Naive B cell (primary cell): ENCODE measurements at regions not wholly inside any gene's neighbourhood (a gene's known extent, or its start where the extent isn't known, plus 50 kb on each side); places are given as distances from the start of the nearest gene placed in this dataset.
"Not testable (repeated sequence)": the region's sequence is repeated elsewhere in the genome, so short reads cannot be mapped to it uniquely, and the experiment has no call there.

ENCODE experiments used
- ATAC-seq, 2 donors: fragments of 150-1000 bp; cut with Tn5 transposase; 2 replicates each; pipeline ENCODE4 v1.10.0; 2021; ENCODE audit warnings: low read depth in 2 of 2, mild to moderate bottlenecking in 2 of 2, moderate library complexity in 2 of 2
- DNase-seq: peaks from one replicate; pipeline ENCODE4 v3.0.0; 2022
- H3K27ac Mint-ChIP-seq, 6 donors: one replicate each; pipeline ENCODE4 v1.8.0; 2020 to 2022; ENCODE audit warnings: mild to moderate bottlenecking in 6 of 6, mixed read lengths in 6 of 6, moderate library complexity in 5 of 6, inconsistent platforms in 2 of 6
- H3K27me3 Mint-ChIP-seq, 3 donors: one replicate each; pipeline ENCODE4 v1.8.0; 2021 to 2022; ENCODE audit warnings: mixed read lengths in 3 of 3, mild to moderate bottlenecking in 1 of 3
- H3K36me3 Mint-ChIP-seq, 2 donors: one replicate each; pipeline ENCODE4 v1.8.0; 2020 to 2022; ENCODE audit warnings: mixed read lengths in 2 of 2, inconsistent platforms in 1 of 2, mild to moderate bottlenecking in 1 of 2
- H3K4me1 Mint-ChIP-seq, 3 donors: one replicate each; pipeline ENCODE4 v1.8.0; 2020 to 2022; ENCODE audit warnings: mixed read lengths in 3 of 3, inconsistent platforms in 1 of 3, mild to moderate bottlenecking in 1 of 3, moderate library complexity in 1 of 3
- H3K4me3 Mint-ChIP-seq, 8 donors: one replicate each; pipeline ENCODE4 v1.8.0; 2020 to 2022; ENCODE audit warnings: mild to moderate bottlenecking in 8 of 8, mixed read lengths in 8 of 8, moderate library complexity in 8 of 8, inconsistent platforms in 2 of 8
- H3K9me3 Mint-ChIP-seq, 7 donors: one replicate each; pipeline ENCODE4 v1.8.0; 2020 to 2022; ENCODE audit warnings: mixed read lengths in 7 of 7, mild to moderate bottlenecking in 5 of 7, inconsistent platforms in 2 of 7, moderate library complexity in 1 of 7

GRCh38 chr7:35853194-35853593 lies 52.3 kb downstream of the SEPTIN7 start:
- DNase-seq, H3K9me3 Mint-ChIP-seq, H3K4me3 Mint-ChIP-seq, H3K36me3 Mint-ChIP-seq, H3K27me3 Mint-ChIP-seq, ATAC-seq: not testable (repeated sequence)
- Mint-ChIP-seq H3K27ac (peak overlapping the region in 4 of 6 donors; percentile 1 to 59 (median 30)), H3K4me1 (peaks cover 30 to 75% (median 49%) of the 10 kb centered on the region in 3 donors)

- peaks cover 0 to 7% (median 4%) of the 10 kb centered on the region in 7 donors for H3K9me3 Mint-ChIP-seq
- DNase-seq, result no peak
- H3K36me3 Mint-ChIP-seq, result peaks cover 8 to 9% of the 10 kb centered on the region in 2 donors
- H3K4me3 Mint-ChIP-seq, result no peak overlapping the region
- H3K27me3 Mint-ChIP-seq, result no peaks in the 10 kb centered on the region
- peak overlapping the region in 1 of 6 donors; percentile 27 for H3K27ac Mint-ChIP-seq
- no peak for ATAC-seq
- H3K4me1 Mint-ChIP-seq, result peaks cover 32 to 74% (median 45%) of the 10 kb centered on the region in 3 donors
These were observed 53.5 kb downstream of the SEPTIN7 start for GRCh38 chr7:35854311-35854710.

- Mint-ChIP-seq H3K36me3 (peaks cover 8 to 9% of the 10 kb centered on the region in 2 donors), H3K9me3 (peaks cover 0 to 7% (median 4%) of the 10 kb centered on the region in 7 donors), H3K4me1 (peaks cover 35 to 77% (median 48%) of the 10 kb centered on the region in 3 donors), H3K27me3 (no peaks in the 10 kb centered on the region), H3K27ac (no peak overlapping the region), H3K4me3 (no peak overlapping the region)
- no peak for DNase-seq
- ATAC-seq, result no peak
These were observed 55.3 kb downstream of the SEPTIN7 start for GRCh38 chr7:35856175-35856574.

GRCh38 chr7:35860664-35861063 lies 59.8 kb downstream of the SEPTIN7 start:
- H3K36me3 Mint-ChIP-seq, result peaks cover 8 to 13% of the 10 kb centered on the region in 2 donors
- H3K4me3 Mint-ChIP-seq, result peak overlapping the region in 1 of 8 donors; percentile 35
- peak overlapping the region in 3 of 6 donors; percentile 26 to 62 (median 44) for H3K27ac Mint-ChIP-seq
- peaks cover 0 to 7% (median 4%) of the 10 kb centered on the region in 7 donors for H3K9me3 Mint-ChIP-seq
- no peaks in the 10 kb centered on the region for H3K27me3 Mint-ChIP-seq
- peaks cover 30 to 55% (median 45%) of the 10 kb centered on the region in 3 donors for H3K4me1 Mint-ChIP-seq
- ATAC-seq (no peak), DNase-seq (no peak)

GRCh38 chr7:35865287-35865686 lies 64.4 kb downstream of the SEPTIN7 start:
- H3K36me3 Mint-ChIP-seq, result peaks cover 0 to 13% of the 10 kb centered on the region in 2 donors
- ATAC-seq (no peak), DNase-seq (no peak)
- no peak overlapping the region for H3K4me3 Mint-ChIP-seq
- peak overlapping the region in 2 of 6 donors; percentile 6 to 67 for H3K27ac Mint-ChIP-seq
- H3K4me1 Mint-ChIP-seq, result peaks cover 32 to 52% (median 41%) of the 10 kb centered on the region in 3 donors
- no peaks in the 10 kb centered on the region for H3K27me3 Mint-ChIP-seq
- H3K9me3 Mint-ChIP-seq, result peaks cover 0 to 2% (median 0%) of the 10 kb centered on the region in 7 donors

- peaks cover 29 to 48% (median 36%) of the 10 kb centered on the region in 3 donors for H3K4me1 Mint-ChIP-seq
- no peak for DNase-seq
- peaks cover 0 to 2% (median 0%) of the 10 kb centered on the region in 7 donors for H3K9me3 Mint-ChIP-seq
- peaks cover 0 to 16% of the 10 kb centered on the region in 2 donors for H3K36me3 Mint-ChIP-seq
- ATAC-seq, result no peak
- no peak overlapping the region for H3K4me3 Mint-ChIP-seq
- no peaks in the 10 kb centered on the region for H3K27me3 Mint-ChIP-seq
- H3K27ac Mint-ChIP-seq, result peak overlapping the region in 5 of 6 donors; percentile 7 to 68 (median 26)
These were observed 65.3 kb downstream of the SEPTIN7 start for GRCh38 chr7:35866186-35866585.

- H3K27me3 Mint-ChIP-seq, H3K9me3 Mint-ChIP-seq: not testable (repeated sequence)
- DNase-seq, result peak; percentile 11
- Mint-ChIP-seq H3K4me1 (peaks cover 25 to 52% (median 32%) of the 10 kb centered on the region in 3 donors), H3K36me3 (peaks cover 5 to 14% of the 10 kb centered on the region in 2 donors), H3K27ac (peak overlapping the region; percentile 39 to 90 (median 79)), H3K4me3 (peak overlapping the region in 5 of 8 donors; percentile 5 to 79 (median 47))
- peak; percentile 67 to 71 for ATAC-seq
These were observed 68.3 kb downstream of the SEPTIN7 start for GRCh38 chr7:35869117-35869516.

- ATAC-seq, result no peak
- no peak for DNase-seq
- Mint-ChIP-seq H3K27me3 (no peaks in the 10 kb centered on the region), H3K4me1 (peaks cover 28 to 52% (median 31%) of the 10 kb centered on the region in 3 donors), H3K4me3 (no peak overlapping the region), H3K9me3 (peaks cover 0 to 2% (median 0%) of the 10 kb centered on the region in 7 donors), H3K36me3 (peaks cover 12% of the 10 kb centered on the region in 2 donors), H3K27ac (peak overlapping the region in 4 of 6 donors; percentile 17 to 70 (median 32))
These were observed 69.0 kb downstream of the SEPTIN7 start for GRCh38 chr7:35869810-35870209.

- DNase-seq (no peak), ATAC-seq (no peak)
- Mint-ChIP-seq H3K27me3 (no peaks in the 10 kb centered on the region), H3K27ac (peak overlapping the region in 1 of 6 donors; percentile 16), H3K9me3 (peaks cover 0 to 2% (median 0%) of the 10 kb centered on the region in 7 donors), H3K4me3 (no peak overlapping the region), H3K4me1 (peaks cover 28 to 36% (median 34%) of the 10 kb centered on the region in 3 donors), H3K36me3 (peaks cover 5 to 12% of the 10 kb centered on the region in 2 donors)
These were observed 71.0 kb downstream of the SEPTIN7 start for GRCh38 chr7:35871856-35872255.

- no peak overlapping the region for H3K4me3 Mint-ChIP-seq
- ATAC-seq (no peak), DNase-seq (no peak)
- peaks cover 12 to 27% of the 10 kb centered on the region in 2 donors for H3K36me3 Mint-ChIP-seq
- H3K9me3 Mint-ChIP-seq, result no peaks in the 10 kb centered on the region
- H3K27me3 Mint-ChIP-seq, result no peaks in the 10 kb centered on the region
- H3K27ac Mint-ChIP-seq, result peak overlapping the region in 2 of 6 donors; percentile 30 to 32
- peaks cover 16 to 24% (median 21%) of the 10 kb centered on the region in 3 donors for H3K4me1 Mint-ChIP-seq
These were observed 74.0 kb downstream of the SEPTIN7 start for GRCh38 chr7:35874886-35875285.

- no peak overlapping the region for H3K4me3 Mint-ChIP-seq
- H3K9me3 Mint-ChIP-seq, result no peaks in the 10 kb centered on the region
- peaks cover 10 to 27% of the 10 kb centered on the region in 2 donors for H3K36me3 Mint-ChIP-seq
- DNase-seq, result no peak
- H3K27me3 Mint-ChIP-seq, result no peaks in the 10 kb centered on the region
- peaks cover 12 to 20% (median 17%) of the 10 kb centered on the region in 3 donors for H3K4me1 Mint-ChIP-seq
- peak overlapping the region in 2 of 6 donors; percentile 27 to 47 for H3K27ac Mint-ChIP-seq
- no peak for ATAC-seq
These were observed 74.4 kb downstream of the SEPTIN7 start for GRCh38 chr7:35875292-35875691.

- peak overlapping the region in 3 of 6 donors; percentile 1 to 91 (median 54) for H3K27ac Mint-ChIP-seq
- H3K4me3 Mint-ChIP-seq, result no peak overlapping the region
- no peaks in the 10 kb centered on the region for H3K9me3 Mint-ChIP-seq
- H3K4me1 Mint-ChIP-seq, result peaks cover 4 to 11% (median 5%) of the 10 kb centered on the region in 3 donors
- ATAC-seq (no peak), DNase-seq (no peak)
- H3K36me3 Mint-ChIP-seq, result peaks cover 8 to 27% of the 10 kb centered on the region in 2 donors
- no peaks in the 10 kb centered on the region for H3K27me3 Mint-ChIP-seq
These were observed 77.5 kb downstream of the SEPTIN7 start for GRCh38 chr7:35878351-35878750.

GRCh38 chr7:35887430-35887829 lies 86.6 kb downstream of the SEPTIN7 start:
- H3K27ac Mint-ChIP-seq, result peak overlapping the region in 2 of 6 donors; percentile 42 to 53
- DNase-seq, H3K4me3 Mint-ChIP-seq, ATAC-seq, H3K9me3 Mint-ChIP-seq, H3K27me3 Mint-ChIP-seq: not testable (repeated sequence)
- H3K4me1 Mint-ChIP-seq, result peaks cover 0 to 16% (median 4%) of the 10 kb centered on the region in 3 donors
- peaks cover 22 to 28% of the 10 kb centered on the region in 2 donors for H3K36me3 Mint-ChIP-seq

GRCh38 chr7:35889001-35889400 lies 88.1 kb downstream of the SEPTIN7 start:
- no peaks in the 10 kb centered on the region for H3K9me3 Mint-ChIP-seq
- ATAC-seq, result no peak
- H3K27ac Mint-ChIP-seq, result peak overlapping the region in 1 of 6 donors; percentile 44
- H3K4me3 Mint-ChIP-seq, result no peak overlapping the region
- no peak for DNase-seq
- H3K27me3 Mint-ChIP-seq, result no peaks in the 10 kb centered on the region
- peaks cover 0 to 21% (median 4%) of the 10 kb centered on the region in 3 donors for H3K4me1 Mint-ChIP-seq
- H3K36me3 Mint-ChIP-seq, result peaks cover 26 to 28% of the 10 kb centered on the region in 2 donors
